Fibroblast of skin of abdomen (primary cell): ENCODE measurements at regions not wholly inside any gene's neighbourhood (a gene's known extent, or its start where the extent isn't known, plus 50 kb on each side); places are given as distances from the start of the nearest gene placed in this dataset.

Source experiments
- DNase-seq: peaks from one replicate; pipeline ENCODE4 v3.0.0-alpha.2; 2013

DNA sequence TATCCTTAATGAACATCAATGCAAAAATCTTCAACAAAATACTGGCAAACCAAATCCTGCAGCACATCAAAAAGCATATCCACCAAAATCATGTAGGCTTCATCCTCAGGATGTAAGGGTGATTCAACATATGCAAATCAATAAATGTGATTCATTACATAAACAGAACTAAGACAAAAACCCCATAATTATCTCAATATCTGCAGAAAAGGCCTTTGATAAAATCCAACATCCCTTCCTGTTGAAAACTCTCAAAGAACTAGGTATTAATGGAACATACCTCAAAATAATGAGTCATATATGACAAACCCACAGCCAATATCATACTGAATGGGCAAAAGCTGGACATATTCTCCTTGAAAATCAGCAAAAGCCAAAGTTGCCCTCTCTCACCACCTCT, 54.6 kb upstream of the DEPDC1 start:
- DNase-seq, result no peak

DNA sequence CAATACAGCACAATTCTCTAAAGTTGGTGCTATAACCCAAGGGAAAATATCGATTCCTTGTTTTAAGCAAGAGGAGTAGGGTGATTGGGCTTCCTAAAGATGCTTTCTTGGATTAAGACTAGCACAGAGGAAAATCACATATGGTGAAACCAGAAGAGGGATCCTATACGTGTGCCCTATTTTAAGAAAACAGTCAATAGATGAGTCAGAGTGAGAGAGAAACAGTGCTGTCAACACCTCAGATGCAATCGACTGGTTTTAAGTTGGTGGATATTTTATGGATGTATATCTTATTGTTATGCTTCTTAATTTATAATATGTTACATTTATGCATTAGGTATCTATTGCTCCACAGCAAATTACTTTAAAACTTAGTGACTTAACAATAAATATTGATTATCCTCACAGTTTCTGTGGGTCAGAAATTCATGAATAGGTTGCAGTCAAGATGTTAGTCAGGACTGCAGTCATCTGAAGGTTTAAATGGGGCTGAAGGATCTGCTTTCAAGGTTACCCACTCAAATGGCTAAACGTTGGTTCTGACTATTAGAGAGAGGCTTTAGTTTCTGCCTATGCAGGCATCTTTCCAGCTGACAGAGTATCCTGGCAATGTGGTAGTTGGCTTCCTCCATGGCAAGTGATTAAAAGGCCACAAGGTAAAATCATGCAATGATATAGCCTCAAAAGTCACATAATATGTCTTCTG, 61.6 kb upstream of the DEPDC1 start:
- no peak for DNase-seq

GRCh38 chr1:68565923-68566322, 69.0 kb upstream of the DEPDC1 start:
- DNase-seq, result no peak

DNA sequence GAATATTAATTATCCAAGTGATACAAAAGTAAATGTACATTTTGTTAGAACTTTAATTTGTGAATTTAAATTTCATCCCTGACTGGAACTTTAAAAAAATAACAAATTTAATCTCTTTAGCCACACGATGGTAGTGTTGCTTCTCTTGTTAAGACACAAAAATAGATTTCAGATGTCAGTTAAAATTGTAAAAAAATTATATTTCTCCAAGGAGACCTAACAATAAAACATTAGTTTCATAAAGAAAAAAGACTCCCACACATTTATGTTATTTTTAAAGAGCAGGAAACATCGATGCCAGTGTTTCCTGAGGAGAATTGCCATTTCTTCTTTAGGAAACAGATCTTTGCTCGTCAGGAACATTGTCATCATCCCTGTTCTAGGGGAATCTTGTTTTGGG, 74.0 kb upstream of the DEPDC1 start:
- no peak for DNase-seq

DNA sequence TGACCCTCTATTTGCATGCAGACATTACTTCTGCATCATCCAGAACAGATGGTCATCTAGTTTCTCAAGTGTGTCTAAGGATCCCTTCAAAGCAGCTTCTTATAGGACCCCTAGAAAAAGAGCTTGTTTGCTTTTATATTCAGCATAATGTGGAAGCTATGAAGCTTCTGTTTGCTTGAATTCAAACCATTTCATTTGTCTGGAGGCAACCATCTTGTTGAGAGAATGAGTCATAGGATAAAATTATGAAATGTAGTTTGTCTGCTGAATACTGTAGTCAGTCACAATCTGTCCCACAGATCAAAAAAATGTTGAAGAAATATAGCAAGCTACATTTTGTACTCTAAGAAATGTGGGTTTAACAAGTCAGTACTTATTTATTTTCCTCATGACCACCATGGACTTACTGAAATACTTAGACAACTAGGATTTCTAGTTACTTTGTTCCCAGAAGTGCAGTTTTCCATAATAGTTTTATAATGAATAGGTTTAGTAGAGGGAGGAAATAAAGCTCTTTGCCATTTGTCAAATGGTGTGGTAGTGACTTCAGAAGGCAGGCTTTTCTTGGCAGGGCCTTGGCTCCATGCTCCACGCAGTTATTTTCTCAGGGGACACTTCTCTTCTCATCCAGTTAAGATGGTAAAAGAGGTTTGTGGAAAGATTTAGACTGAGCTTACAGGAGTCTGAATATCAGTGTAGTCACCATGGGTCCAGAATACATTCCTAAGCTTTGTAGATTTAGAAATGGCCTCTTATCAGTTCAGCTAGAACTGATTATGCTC, 74.8 kb upstream of the DEPDC1 start:
- DNase-seq, result peak; percentile 6

DNA sequence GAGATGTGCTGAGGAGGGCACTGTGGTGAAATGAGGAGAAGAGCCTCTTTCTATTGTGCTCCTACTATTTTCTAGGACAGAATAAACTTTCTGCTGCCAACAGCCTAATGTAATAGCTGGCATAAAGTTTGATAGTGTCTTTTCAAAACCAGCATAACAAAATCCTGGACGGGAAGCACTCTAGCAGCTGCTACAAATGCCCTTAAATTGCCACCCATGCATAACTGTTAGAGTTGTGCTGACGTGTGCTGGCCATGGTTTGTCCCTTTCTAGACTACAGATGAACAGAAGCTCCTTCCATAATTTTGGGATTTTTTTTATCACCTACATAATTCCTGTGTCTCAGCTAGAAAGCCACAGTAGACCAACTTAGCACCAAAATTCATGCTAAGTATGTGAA, 88.5 kb upstream of the DEPDC1 start:
- no peak for DNase-seq

GRCh38 chr1:68586766-68587165, 89.9 kb upstream of the DEPDC1 start:
- no peak for DNase-seq

DNA sequence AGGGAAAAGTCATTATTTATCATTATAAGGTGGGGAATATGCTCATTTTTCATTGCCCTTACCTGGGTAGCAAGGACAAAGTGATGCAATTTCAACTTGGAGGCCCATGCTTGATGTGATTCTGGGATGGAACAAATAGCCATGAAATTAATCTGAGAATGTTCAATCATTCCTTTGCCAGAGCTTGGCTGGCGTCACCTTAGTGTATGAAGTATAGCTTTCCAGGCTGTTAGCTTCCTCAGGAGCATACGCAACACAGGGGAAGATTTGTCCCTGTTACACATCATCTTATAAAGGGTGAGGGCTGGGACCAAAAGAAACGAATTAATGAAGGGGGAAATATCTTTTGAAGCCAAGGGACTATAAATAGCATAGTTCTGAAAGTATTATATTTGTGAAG, 91.4 kb upstream of the DEPDC1 start:
- DNase-seq, result no peak

- no peak for DNase-seq
These were observed 93.6 kb upstream of the DEPDC1 start for GRCh38 chr1:68590473-68590872.

- DNase-seq, result no peak
These were observed 98.0 kb upstream of the DEPDC1 start for GRCh38 chr1:68594851-68595250.

DNA sequence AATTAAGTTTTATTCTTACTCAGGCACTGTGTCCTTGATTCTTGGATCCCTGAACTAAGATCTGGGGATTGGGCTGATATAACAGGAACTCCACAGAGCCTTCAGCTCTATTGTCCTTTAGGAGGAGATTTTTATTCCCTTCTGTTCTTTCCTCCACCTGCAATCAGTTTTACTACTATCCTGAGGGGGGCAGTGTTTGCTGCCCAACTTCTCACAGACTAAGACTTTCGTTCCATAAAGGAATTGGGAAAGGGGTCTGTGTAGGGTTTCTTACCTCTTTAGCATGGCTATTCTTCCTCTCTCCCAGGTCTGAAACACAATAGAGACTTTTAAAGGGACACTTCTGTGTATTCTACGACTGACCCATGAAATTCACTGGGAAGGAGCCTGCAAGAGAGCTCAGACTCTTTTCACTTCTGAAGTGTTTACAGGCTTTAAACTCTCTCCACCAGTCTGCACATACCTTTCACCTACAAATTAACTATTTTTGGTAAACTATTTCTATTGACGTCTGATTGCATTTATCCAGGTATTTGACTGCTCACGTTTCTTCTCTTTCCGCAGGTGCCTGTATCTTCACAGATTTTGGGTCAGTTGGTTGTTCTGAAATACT, 103.3 kb upstream of the DEPDC1 start:
- DNase-seq, result peak; percentile 1

DNA sequence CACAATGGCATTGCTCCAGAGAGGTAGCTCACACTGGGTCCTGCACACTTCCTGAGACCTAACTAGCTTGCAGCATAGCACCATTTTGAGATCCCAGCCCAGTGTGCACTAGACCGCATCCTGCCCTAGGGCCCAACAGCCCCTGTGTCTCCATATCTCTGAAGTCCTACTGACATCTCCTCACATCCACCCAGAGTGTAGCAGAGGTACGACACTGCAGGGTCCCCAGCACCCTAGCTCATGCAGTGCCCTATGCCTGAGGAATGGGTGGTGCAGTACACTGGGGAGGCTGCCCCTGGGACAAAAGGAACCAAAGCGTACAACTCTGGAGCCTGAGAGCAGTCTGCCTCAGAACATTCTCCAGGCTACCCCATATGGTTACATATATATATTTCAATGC, 111.4 kb upstream of the DEPDC1 start:
- DNase-seq, result no peak

GRCh38 chr1:68615312-68615711, 118.4 kb upstream of the DEPDC1 start:
- DNase-seq, result no peak

GRCh38 chr1:68617942-68618341, 121.1 kb upstream of the DEPDC1 start:
- no peak for DNase-seq

DNA sequence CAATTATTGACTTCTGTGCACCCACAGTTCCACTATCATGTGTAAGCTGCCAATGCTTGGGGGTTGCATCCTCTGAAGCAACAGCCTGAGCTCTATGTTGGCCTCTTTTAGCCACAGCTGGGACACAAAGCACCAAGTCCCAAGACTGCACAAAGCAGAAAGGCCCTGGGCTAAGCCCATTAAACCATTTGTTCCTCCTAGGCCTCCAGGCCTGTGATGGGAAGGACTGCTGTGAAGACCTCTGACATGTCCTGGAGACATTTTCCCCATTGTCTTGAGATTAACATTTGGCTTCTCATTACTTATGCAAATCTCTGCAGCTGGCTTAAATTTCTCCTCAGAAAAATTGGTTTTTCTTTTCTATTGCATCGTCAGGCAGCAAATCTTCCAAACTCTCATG, 123.7 kb upstream of the DEPDC1 start:
- DNase-seq, result no peak

DNA sequence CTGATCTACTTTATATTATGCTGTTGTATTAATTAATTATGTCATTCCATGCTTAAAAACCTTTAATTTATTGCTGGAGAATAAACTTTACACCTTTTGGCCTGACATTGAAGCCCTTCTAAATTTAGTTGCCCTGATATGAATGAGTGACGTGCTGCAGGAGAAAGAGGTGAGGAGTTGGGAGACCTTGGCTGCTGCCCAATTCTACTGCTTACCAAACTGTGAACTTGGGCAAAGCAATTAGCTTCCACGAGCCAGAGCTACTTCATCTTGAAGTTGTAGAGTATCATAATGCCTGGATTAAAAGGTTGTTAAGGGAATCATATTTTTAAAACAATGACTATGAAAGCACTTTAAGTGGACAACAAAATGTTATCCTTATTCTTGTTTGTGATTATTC, 126.8 kb upstream of the DEPDC1 start:
- no peak for DNase-seq

DNA sequence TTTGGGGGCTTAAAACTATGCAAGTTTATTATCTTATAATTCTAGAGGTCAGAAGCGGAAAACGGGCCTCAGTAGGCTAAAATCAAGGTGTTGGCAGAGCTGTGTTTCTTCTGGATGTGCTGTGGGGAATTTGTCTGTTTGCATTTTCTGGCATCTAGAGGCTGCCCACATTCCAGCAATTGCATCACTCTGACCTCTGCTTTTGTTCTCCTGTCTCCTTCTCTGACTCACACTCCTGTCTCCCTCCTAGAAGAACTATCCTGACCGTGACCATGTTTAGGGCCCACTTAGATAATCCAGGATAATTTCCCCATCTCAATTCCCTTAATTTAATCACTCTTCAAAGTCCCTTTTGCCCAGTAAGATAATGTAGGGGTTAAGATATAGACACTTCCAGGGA, 127.4 kb upstream of the DEPDC1 start:
- DNase-seq, result peak; percentile 47

- DNase-seq, result no peak
These were observed 128.7 kb upstream of the DEPDC1 start for GRCh38 chr1:68625624-68626023.

DNA sequence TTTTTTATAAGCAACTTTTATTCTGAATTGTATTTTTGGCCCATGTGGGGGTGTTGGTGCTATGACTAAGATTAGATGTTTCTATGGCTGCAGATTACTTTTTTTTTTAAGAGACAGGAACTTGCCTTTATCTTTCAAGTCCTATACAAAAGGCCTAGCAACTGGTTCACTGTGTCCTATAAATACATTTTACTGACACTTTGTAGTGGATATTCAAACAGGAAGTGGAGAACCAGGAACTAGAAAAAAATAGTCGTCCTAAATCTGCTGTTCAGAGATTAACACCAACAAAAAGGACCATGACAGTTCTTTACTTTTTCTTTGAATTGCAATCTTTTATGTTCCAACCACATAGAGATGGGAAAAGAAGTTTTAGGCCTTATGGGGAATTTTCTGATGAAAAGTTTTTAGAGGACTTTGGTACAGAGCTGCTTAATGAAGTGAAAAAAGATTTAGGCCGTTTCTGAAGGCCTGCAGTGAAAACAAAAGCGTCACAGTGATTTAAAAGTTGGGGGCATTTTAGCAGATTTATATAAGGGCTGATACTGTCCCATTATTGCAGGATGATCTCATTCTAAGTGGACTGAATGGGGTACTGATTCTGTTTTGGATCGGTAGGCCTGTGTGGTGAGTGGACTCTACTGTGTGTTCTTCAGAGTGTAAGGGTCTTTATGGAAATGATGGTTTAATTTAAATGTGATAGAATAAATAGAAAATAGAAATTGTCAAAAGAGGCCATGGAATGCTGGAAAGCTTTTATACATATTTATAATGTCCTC, 136.4 kb upstream of the DEPDC1 start:
- no peak for DNase-seq

DNA sequence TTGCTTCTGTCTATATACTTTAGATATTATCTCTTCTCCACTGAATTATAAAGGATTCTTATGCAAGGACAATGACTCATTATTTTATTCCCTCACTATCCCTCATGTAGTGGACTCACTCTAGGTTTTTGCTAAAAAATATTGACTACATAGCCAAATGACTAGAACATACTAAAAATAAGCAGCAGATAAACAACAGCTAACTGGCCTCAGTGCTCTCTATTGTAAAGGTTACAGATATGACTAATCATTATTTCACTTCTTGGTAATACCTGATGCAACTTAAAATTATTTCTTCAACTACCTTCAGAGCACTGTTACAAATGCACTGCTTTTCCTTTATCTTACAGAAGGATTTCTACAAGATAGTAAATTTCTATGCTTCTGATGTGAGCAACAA, 147.6 kb upstream of the DEPDC1 start:
- DNase-seq, result no peak

- DNase-seq, result no peak
These were observed 154.2 kb upstream of the DEPDC1 start for GRCh38 chr1:68651115-68651514.

DNA sequence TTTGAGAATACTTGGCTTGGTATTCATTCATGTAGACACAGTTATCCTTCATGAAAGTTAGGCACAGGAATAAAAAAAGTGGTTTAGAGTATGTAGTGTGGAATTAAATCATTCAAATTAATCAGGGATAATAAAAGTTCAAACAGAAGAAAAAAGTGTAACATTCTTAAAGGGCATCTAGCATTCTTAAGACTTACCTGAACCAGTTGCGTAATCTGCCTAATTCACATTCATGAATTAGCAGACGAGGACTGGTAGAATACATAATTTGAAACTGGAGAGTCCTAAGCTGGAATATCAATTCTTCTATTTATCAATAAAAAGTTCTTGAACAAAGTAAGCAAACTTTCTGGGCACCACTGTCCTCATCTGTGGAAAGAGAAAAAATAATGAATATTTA, 157.0 kb upstream of the DEPDC1 start:
- DNase-seq, result no peak

GRCh38 chr1:68673771-68674170, 176.9 kb upstream of the DEPDC1 start:
- no peak for DNase-seq
